Chondrocyte (in vitro differentiated cells): ENCODE measurements at regions not wholly inside any gene's neighbourhood (a gene's known extent, or its start where the extent isn't known, plus 50 kb on each side); places are given as distances from the start of the nearest gene placed in this dataset.

ENCODE experiments used
- DNase-seq: peaks from one replicate; pipeline ENCODE4 v3.0.0; 2021; ENCODE audit warnings: mixed read lengths, low spot score
- H3K27ac Mint-ChIP-seq: one replicate; pipeline ENCODE4 v1.8.0; 2021; ENCODE audit warnings: mild to moderate bottlenecking, moderate library complexity, mixed read lengths; ENCODE audit not compliant: unreplicated experiment
- H3K27me3 Mint-ChIP-seq: 2 replicates; pipeline ENCODE4 v1.8.0; 2021; ENCODE audit warnings: low read depth, mixed read lengths
- H3K36me3 Mint-ChIP-seq: 2 replicates; pipeline ENCODE4 v1.8.0; 2021; ENCODE audit warnings: low read depth, mixed read lengths
- H3K4me1 Mint-ChIP-seq: 2 replicates; pipeline ENCODE4 v1.8.0; 2021; ENCODE audit warnings: low read depth, mild to moderate bottlenecking, mixed read lengths
- H3K4me3 Mint-ChIP-seq: one replicate; pipeline ENCODE4 v1.8.0; 2021; ENCODE audit warnings: mild to moderate bottlenecking, moderate library complexity, mixed read lengths; ENCODE audit not compliant: unreplicated experiment
- H3K9me3 Mint-ChIP-seq: 2 replicates; pipeline ENCODE4 v1.8.0; 2021; ENCODE audit warnings: low read depth, mixed read lengths
- TF ChIP-seq, protein P1 (sequence below): fragments of 200-600 bp; sonication (generic); IDR thresholded peaks from 2 replicates; pipeline ENCODE4 v1.5.0; 2021; ENCODE audit warnings: antibody characterized with exemption, mild to moderate bottlenecking, moderate library complexity

DNA sequence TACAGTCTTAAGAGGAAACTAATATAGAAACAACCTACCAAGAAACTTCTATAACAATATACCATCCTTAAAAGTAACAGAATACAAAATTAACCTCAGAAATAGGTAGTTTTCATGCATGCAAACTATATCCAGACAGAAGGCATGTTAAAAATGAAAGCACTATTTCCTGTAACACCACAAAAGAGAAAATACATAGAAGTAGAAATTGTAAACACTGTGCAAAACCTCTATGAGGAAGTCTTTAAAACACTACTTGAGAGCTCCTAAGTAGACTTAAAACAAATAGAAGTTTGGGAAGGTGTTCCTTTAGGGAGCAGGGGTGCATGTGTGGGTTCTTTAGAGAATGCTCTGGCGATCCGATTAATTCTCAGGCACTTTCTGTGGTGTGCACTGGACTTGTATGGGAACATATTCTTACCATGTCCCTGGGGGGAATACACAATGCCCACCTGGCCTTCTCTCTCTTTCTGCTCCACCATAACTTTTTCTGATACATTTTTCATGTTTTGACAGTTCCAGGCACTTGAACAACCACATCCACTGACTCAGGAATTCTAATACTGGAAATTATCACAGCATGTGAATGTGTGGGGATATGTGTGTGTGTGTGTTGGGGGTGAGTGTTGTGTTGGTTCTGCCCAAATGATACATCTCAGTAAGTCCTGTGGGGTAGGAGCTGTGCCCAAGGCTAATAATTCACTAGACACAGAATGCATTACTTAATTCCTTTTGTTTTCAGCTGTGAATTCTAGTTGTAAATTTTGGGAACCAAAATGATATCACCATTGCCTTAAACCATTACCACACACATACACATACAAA, 866.3 kb upstream of the B3GALT2 start:
- Mint-ChIP-seq H3K36me3 (no peaks in the 10 kb centered on the region), H3K4me1 (peaks cover 8% of the 10 kb centered on the region), H3K4me3 (no peak overlapping the region), H3K9me3 (no peaks in the 10 kb centered on the region), H3K27ac (no peak overlapping the region), H3K27me3 (no peaks in the 10 kb centered on the region)
- DNase-seq = no peak
- TF ChIP-seq, protein P1, sequence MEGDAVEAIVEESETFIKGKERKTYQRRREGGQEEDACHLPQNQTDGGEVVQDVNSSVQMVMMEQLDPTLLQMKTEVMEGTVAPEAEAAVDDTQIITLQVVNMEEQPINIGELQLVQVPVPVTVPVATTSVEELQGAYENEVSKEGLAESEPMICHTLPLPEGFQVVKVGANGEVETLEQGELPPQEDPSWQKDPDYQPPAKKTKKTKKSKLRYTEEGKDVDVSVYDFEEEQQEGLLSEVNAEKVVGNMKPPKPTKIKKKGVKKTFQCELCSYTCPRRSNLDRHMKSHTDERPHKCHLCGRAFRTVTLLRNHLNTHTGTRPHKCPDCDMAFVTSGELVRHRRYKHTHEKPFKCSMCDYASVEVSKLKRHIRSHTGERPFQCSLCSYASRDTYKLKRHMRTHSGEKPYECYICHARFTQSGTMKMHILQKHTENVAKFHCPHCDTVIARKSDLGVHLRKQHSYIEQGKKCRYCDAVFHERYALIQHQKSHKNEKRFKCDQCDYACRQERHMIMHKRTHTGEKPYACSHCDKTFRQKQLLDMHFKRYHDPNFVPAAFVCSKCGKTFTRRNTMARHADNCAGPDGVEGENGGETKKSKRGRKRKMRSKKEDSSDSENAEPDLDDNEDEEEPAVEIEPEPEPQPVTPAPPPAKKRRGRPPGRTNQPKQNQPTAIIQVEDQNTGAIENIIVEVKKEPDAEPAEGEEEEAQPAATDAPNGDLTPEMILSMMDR = no peak

GRCh38 chr1:194047921-194048320, 861.5 kb upstream of the B3GALT2 start:
- H3K27me3 Mint-ChIP-seq = no peaks in the 10 kb centered on the region
- H3K9me3 Mint-ChIP-seq = no peaks in the 10 kb centered on the region
- no peak overlapping the region for H3K27ac Mint-ChIP-seq
- no peaks in the 10 kb centered on the region for H3K4me1 Mint-ChIP-seq
- DNase-seq = no peak
- no peaks in the 10 kb centered on the region for H3K36me3 Mint-ChIP-seq
- TF ChIP-seq, protein P1 = no peak
- no peak overlapping the region for H3K4me3 Mint-ChIP-seq

DNA sequence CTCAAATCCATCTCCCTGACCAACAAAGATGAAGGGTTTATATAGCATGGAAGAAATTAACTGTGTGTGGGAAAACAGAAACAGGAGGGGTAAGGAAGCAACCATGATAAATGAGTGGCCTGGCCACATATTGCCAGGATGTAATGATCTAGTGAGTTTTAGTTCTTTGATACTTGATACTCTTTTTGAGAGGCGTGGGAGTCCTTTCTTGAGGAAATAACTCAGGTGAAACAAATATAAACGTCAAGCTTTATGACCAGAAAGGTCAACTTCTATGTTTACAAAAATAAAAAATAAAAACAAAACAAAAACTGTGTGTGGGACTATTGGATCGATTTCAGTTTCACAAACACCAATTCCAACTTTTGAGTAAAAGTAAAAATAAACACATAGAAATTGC, 860.8 kb upstream of the B3GALT2 start:
- Mint-ChIP-seq H3K27ac (no peak overlapping the region), H3K9me3 (no peaks in the 10 kb centered on the region), H3K36me3 (no peaks in the 10 kb centered on the region), H3K27me3 (no peaks in the 10 kb centered on the region), H3K4me1 (no peaks in the 10 kb centered on the region), H3K4me3 (no peak overlapping the region)
- no peak for DNase-seq
- TF ChIP-seq, protein P1 = no peak

- Mint-ChIP-seq H3K9me3 (no peaks in the 10 kb centered on the region), H3K36me3 (no peaks in the 10 kb centered on the region), H3K27ac (no peak overlapping the region), H3K4me3 (no peak overlapping the region), H3K27me3 (no peaks in the 10 kb centered on the region), H3K4me1 (no peaks in the 10 kb centered on the region)
- TF ChIP-seq, protein P1 = no peak
- no peak for DNase-seq
Observed at GRCh38 chr1:194045416-194045815, 859.0 kb upstream of the B3GALT2 start.

GRCh38 chr1:194044892-194045291, 858.5 kb upstream of the B3GALT2 start:
- no peak for DNase-seq
- Mint-ChIP-seq H3K36me3 (no peaks in the 10 kb centered on the region), H3K4me3 (no peak overlapping the region), H3K9me3 (no peaks in the 10 kb centered on the region), H3K27ac (no peak overlapping the region), H3K4me1 (no peaks in the 10 kb centered on the region), H3K27me3 (no peaks in the 10 kb centered on the region)
- TF ChIP-seq, protein P1 = no peak
